Esophagus muscularis mucosa (tissue), 4 donors: ENCODE measurements at regions not wholly inside any gene's neighbourhood (a gene's known extent, or its start where the extent isn't known, plus 50 kb on each side); places are given as distances from the start of the nearest gene placed in this dataset.

Source experiments
- DNase-seq: peaks from one replicate; pipeline ENCODE4 v3.0.0-alpha.2; 2017; ENCODE audit errors: extremely low spot score
- H3K27ac ChIP-seq, 4 donors: fragments of 200-600 bp; sonication (generic); replicated peaks in 1 of 4; 1 replicate in 3 of 4; 2 replicates in 1 of 4; pipeline ENCODE4 v1.5.1; 2016 to 2019; ENCODE audit warnings: mild to moderate bottlenecking in 1 of 4
- H3K27me3 ChIP-seq, 4 donors: fragments of 200-600 bp; sonication (generic); one replicate each; pipeline versions ENCODE4 v1.5.1 to v1.6.0; 2016 to 2019
- H3K36me3 ChIP-seq, 4 donors: fragments of 200-600 bp; sonication (generic); one replicate each; pipeline ENCODE4 v1.5.1; 2016 to 2019
- H3K4me1 ChIP-seq, 4 donors: fragments of 200-600 bp; sonication (generic); one replicate each; pipeline ENCODE4 v1.5.1; 2016 to 2019
- H3K4me3 ChIP-seq, 4 donors: fragments of 200-600 bp; sonication (generic); 1 replicate in 2 of 4; 2 replicates in 2 of 4; pipeline ENCODE4 v1.5.1; 2016 to 2019; ENCODE audit warnings: mild to moderate bottlenecking in 4 of 4, moderate library complexity in 1 of 4
- H3K9me3 ChIP-seq, 4 donors: fragments of 200-600 bp; sonication (generic); 1 replicate in 3 of 4; 2 replicates in 1 of 4; pipeline ENCODE4 v1.5.1; 2016 to 2019
- EP300 ChIP-seq: sonication (generic); formaldehyde crosslinking; IDR thresholded peaks from one replicate; pipeline ENCODE4 v1.6.1; 2017; ENCODE audit warnings: antibody characterized with exemption
- POLR2A ChIP-seq: fragments of 450-650 bp; IDR thresholded peaks from one replicate; pipeline ENCODE4 v1.6.1; 2017; ENCODE audit warnings: antibody characterized with exemption, moderate library complexity, mild to moderate bottlenecking, low read depth
- POLR2AphosphoS5 ChIP-seq, 2 donors: sonication (generic); formaldehyde crosslinking; IDR thresholded peaks; one replicate each; pipeline ENCODE4 v1.6.1; 2017; ENCODE audit warnings: antibody characterized with exemption in 2 of 2
- WGBS: methylation state at CpG from one replicate; pipeline ENCODE4 v1.1.5; 2018; 5-methylcytosine and 5-hydroxymethylcytosine counted together
- intact Hi-C: fragments of 100-400 bp; cut with DNase I; formaldehyde crosslinking; loops from one replicate; pipeline ENCODE4 v1.15.1; 2023
- TF ChIP-seq, protein P1 (sequence below), 3 experiments: fragments of 200-600 bp in 2 of 3; fragments of 450-650 bp in 1 of 3; sonication (generic) in 2 of 3; IDR thresholded peaks; one replicate each; pipeline ENCODE4 v1.5.1; 2017 to 2019; ENCODE audit warnings: antibody characterized with exemption in 3 of 3, mild to moderate bottlenecking in 2 of 3, moderate library complexity in 1 of 3

DNA sequence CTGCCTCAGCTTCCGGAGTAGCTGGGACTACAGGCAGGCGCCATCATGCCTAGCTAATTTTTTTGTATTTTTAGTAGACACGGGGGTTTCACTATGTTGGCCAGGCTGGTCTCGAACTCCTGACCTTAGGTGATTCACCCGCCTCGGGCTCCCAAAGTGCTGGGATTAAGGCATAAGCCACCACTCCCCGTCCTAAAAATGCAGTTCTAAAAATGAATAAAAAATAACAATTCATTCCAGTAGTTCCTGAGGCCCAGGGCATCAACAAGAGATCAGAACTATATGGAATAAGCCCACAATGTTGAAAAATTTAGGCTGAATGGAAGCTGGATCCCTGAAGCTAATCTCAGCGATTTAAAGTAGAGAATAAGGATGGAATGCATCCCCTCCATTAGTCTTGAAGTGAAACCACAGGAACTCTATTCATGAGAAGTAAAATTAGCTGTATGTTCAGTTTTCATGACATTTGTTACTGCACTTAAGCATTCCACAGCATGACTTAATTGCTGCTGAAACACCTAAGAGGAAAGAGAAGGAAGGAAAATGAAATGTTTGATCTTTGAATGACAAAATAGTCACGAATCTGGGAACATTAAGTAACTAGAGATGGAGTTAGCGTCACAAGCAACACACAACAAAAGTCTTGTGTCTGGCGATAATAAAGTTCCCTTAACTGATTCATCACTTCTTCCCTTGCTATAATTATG is 80.4 kb upstream of the RIPOR2 start:
- H3K27ac ChIP-seq = peak overlapping the region in 1 of 4 donors; percentile 8
- intact Hi-C loops = loop anchor here (5.0 kb wide), 1 partner anchor 159 kb away; no protein-coding TSS in a partner anchor
- H3K9me3 ChIP-seq = no peaks in the 10 kb centered on the region
- H3K27me3 ChIP-seq = no peaks in the 10 kb centered on the region
- peaks cover 3 to 25% (median 18%) of the 10 kb centered on the region in 4 donors for H3K4me1 ChIP-seq
- 86% methylated on average over 11 of the region's 11 CpGs for WGBS
- no peak for DNase-seq
- no peaks in the 10 kb centered on the region for H3K36me3 ChIP-seq
- no peak overlapping the region for H3K4me3 ChIP-seq
- TF ChIP-seq, protein P1, sequence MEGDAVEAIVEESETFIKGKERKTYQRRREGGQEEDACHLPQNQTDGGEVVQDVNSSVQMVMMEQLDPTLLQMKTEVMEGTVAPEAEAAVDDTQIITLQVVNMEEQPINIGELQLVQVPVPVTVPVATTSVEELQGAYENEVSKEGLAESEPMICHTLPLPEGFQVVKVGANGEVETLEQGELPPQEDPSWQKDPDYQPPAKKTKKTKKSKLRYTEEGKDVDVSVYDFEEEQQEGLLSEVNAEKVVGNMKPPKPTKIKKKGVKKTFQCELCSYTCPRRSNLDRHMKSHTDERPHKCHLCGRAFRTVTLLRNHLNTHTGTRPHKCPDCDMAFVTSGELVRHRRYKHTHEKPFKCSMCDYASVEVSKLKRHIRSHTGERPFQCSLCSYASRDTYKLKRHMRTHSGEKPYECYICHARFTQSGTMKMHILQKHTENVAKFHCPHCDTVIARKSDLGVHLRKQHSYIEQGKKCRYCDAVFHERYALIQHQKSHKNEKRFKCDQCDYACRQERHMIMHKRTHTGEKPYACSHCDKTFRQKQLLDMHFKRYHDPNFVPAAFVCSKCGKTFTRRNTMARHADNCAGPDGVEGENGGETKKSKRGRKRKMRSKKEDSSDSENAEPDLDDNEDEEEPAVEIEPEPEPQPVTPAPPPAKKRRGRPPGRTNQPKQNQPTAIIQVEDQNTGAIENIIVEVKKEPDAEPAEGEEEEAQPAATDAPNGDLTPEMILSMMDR (IDR thresholded peaks at IDR 0.05) = no peak
- TF ChIP-seq POLR2A (no peak), EP300 (no peak), POLR2AphosphoS5 (IDR thresholded peaks at IDR 0.05) (no peak)

DNA sequence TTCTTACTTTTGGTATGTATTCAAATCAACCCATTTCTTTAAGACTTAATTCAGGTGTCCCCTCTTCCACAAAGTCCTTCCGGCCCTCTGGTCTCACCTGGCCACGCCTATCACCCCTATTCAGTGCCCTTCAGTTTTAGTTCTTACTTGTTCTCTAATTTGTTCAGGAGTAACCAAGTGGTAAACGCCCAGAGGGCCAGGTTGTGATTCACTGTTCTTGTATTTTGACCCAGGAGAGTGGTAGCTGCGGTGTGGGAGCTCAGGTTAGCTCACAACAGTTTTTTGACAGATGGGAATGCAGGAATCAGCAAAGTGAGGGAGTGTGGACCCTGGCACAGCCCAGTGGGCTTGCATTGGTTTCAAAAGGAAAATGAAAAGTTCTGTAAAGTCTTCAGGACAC is 81.7 kb upstream of the RIPOR2 start:
- H3K27ac ChIP-seq = no peak overlapping the region
- peaks cover 3 to 25% (median 18%) of the 10 kb centered on the region in 4 donors for H3K4me1 ChIP-seq
- no peaks in the 10 kb centered on the region for H3K36me3 ChIP-seq
- TF ChIP-seq, protein P1 (IDR thresholded peaks at IDR 0.05) = no peak
- TF ChIP-seq EP300 (no peak), POLR2AphosphoS5 (IDR thresholded peaks at IDR 0.05) (no peak), POLR2A (no peak)
- no peaks in the 10 kb centered on the region for H3K27me3 ChIP-seq
- no peaks in the 10 kb centered on the region for H3K9me3 ChIP-seq
- DNase-seq = no peak
- no peak overlapping the region for H3K4me3 ChIP-seq
- WGBS = 78% methylated on average over 4 of the region's 4 CpGs
- intact Hi-C loops = loop anchor here (5.0 kb wide), 1 partner anchor 160 kb away; no protein-coding TSS in a partner anchor

DNA sequence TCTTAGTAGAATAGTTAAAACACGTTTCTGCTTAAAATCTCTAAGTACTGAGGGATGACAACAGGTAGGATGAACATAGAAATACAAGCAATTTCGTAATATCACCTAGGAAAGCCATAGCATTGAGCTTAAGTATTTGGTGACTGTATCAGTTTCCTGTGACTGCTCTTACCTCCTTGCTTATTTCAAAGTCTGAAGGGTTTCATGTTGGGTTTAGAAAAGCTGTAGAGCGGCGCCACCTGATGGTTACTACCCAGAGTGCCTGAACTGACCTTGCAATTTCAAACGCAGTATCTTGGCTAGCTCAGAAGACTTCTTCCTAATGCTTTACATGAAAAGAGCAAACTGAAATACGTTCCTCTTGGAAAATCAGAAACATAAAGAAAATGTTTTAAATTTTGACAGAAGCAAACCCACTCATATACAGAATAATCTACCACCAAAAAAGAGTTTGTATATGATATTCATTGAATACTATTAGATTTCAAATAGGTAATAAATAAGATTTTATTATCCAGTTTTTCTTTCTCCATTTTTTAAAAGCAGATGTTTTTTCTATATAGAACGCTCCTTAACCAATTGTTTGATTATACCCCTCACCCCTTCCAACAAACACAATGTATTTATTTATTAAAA is 82.3 kb upstream of the RIPOR2 start:
- TF ChIP-seq, protein P1 (IDR thresholded peaks at IDR 0.05) = peak in 2 of 3 experiments; percentile 42
- TF ChIP-seq EP300 (no peak), POLR2A (no peak), POLR2AphosphoS5 (IDR thresholded peaks at IDR 0.05) (no peak)
- 56% methylated on average over 7 of the region's 7 CpGs for WGBS
- Histone ChIP-seq H3K4me1 (peaks cover 3 to 25% (median 18%) of the 10 kb centered on the region in 4 donors), H3K27me3 (no peaks in the 10 kb centered on the region), H3K36me3 (no peaks in the 10 kb centered on the region), H3K9me3 (no peaks in the 10 kb centered on the region), H3K4me3 (no peak overlapping the region), H3K27ac (no peak overlapping the region)
- intact Hi-C loops = loop anchor here (5.0 kb wide), 1 partner anchor 161 kb away; no protein-coding TSS in a partner anchor
- DNase-seq = no peak

DNA sequence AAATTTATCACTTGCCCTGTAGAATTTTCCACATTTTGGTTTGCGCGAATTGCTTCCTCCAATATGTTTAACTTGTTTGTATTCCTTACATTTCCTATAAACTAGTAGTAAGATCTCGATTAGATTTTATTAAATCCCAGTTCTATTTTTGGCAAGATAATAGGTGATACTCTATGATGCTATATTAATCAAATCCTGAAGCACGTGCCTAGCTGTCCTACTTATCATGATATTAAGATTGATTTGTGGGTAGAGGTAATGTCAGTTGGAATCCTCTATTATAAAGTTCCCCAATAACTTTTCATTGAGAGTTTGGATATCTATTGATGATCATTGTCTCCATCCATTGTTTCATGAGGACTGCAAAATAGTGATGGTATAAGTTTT is 82.8 kb upstream of the RIPOR2 start:
- no peaks in the 10 kb centered on the region for H3K36me3 ChIP-seq
- intact Hi-C loops = loop anchor here (5.0 kb wide), 1 partner anchor 161 kb away; no protein-coding TSS in a partner anchor
- H3K4me3 ChIP-seq = no peak overlapping the region
- DNase-seq = no peak
- peaks cover 3 to 25% (median 18%) of the 10 kb centered on the region in 4 donors for H3K4me1 ChIP-seq
- TF ChIP-seq POLR2AphosphoS5 (IDR thresholded peaks at IDR 0.05) (no peak), EP300 (no peak), POLR2A (no peak)
- TF ChIP-seq, protein P1 (IDR thresholded peaks at IDR 0.05) = no peak
- no peak overlapping the region for H3K27ac ChIP-seq
- H3K27me3 ChIP-seq = no peaks in the 10 kb centered on the region
- H3K9me3 ChIP-seq = no peaks in the 10 kb centered on the region
- WGBS = 83% methylated on average over 4 of the region's 4 CpGs
